AG04449 (cell line): ENCODE measurements at regions not wholly inside any gene's neighbourhood (a gene's known extent, or its start where the extent isn't known, plus 50 kb on each side); places are given as distances from the start of the nearest gene placed in this dataset.

Experiments used
- CTCF ChIA-PET: fragments of 350-600 bp; formaldehyde crosslinking; extraction: SDS; loops from one replicate; lab custom pipeline; 2021; ENCODE audit warnings: antibody characterized with exemption; lab: Yijun Ruan, JAX
- POLR2A ChIA-PET: fragments of 400-600, 350-600 bp; formaldehyde crosslinking; extraction: SDS; loops from one replicate; lab custom pipeline; 2020; ENCODE audit warnings: antibody characterized with exemption, inconsistent platforms; lab: Yijun Ruan, JAX
- DNase-seq: peaks from one replicate; pipeline ENCODE4 v3.0.0-alpha.2; 2010; ENCODE audit warnings: low read depth, low spot score
- H3K4me3 ChIP-seq: 2 replicates; pipeline ENCODE4 v1.5.1; 2011; ENCODE audit warnings: low read depth, mild to moderate bottlenecking, control low read depth, low read length
- CTCF ChIP-seq: IDR thresholded peaks from one replicate; pipeline ENCODE4 v1.5.1; 2011; ENCODE audit warnings: mild to moderate bottlenecking, moderate library complexity, low read length, control low read depth, inconsistent platforms; ENCODE audit not compliant: insufficient read depth; ENCODE audit errors: missing control alignments

- TF ChIP-seq CTCF = no peak
- no peak for DNase-seq
- H3K4me3 ChIP-seq = no peak overlapping the region
- CTCF ChIA-PET = no interaction called here
- POLR2A ChIA-PET = no interaction called here
Observed at GRCh38 chr11:38274031-38274430, 1676.0 kb upstream of the RAG2 start.

GRCh38 chr11:38272376-38272775 lies 1674.3 kb upstream of the RAG2 start:
- ChIA-PET POLR2A (interaction anchor here (0.7 kb wide), 1 partner anchor 16 kb away, joined by 3 read pairs; no protein-coding TSS in a partner anchor), CTCF (no interaction called here)
- TF ChIP-seq CTCF = no peak
- H3K4me3 ChIP-seq = no peak overlapping the region
- DNase-seq = no peak

- no peak for TF ChIP-seq CTCF
- no peak overlapping the region for H3K4me3 ChIP-seq
- DNase-seq = no peak
- CTCF ChIA-PET = no interaction called here
- POLR2A ChIA-PET = no interaction called here
Observed at GRCh38 chr11:38266691-38267090, 1668.7 kb upstream of the RAG2 start.

GRCh38 chr11:38256436-38256835 lies 1658.4 kb upstream of the RAG2 start:
- POLR2A ChIA-PET = interaction anchor here (0.6 kb wide), 1 partner anchor 16 kb away, joined by 3 read pairs; no protein-coding TSS in a partner anchor
- no peak overlapping the region for H3K4me3 ChIP-seq
- DNase-seq = no peak
- CTCF ChIA-PET = no interaction called here
- no peak for TF ChIP-seq CTCF

GRCh38 chr11:38254913-38255312 lies 1656.9 kb upstream of the RAG2 start:
- CTCF ChIA-PET = no interaction called here
- H3K4me3 ChIP-seq = no peak overlapping the region
- DNase-seq = no peak
- POLR2A ChIA-PET = no interaction called here
- TF ChIP-seq CTCF = no peak

- H3K4me3 ChIP-seq = no peak overlapping the region
- no peak for DNase-seq
- ChIA-PET CTCF (no interaction called here), POLR2A (no interaction called here)
- no peak for TF ChIP-seq CTCF
Observed at GRCh38 chr11:38252620-38253019, 1654.6 kb upstream of the RAG2 start.
